RWPE1 (cell line): ENCODE measurements at regions not wholly inside any gene's neighbourhood (a gene's known extent, or its start where the extent isn't known, plus 50 kb on each side); places are given as distances from the start of the nearest gene placed in this dataset.

Source experiments
- CTCF ChIA-PET: fragments of 350-600 bp; sonication (Branson Sonifier 250); formaldehyde crosslinking; extraction: SDS; loops from one replicate; lab custom pipeline; 2021; lab: Yijun Ruan, JAX
- POLR2A ChIA-PET: fragments of 400-600 bp; formaldehyde crosslinking; extraction: SDS; loops from one replicate; lab custom pipeline; 2020; ENCODE audit warnings: antibody characterized with exemption; ENCODE audit not compliant: low non-redundant PET; lab: Yijun Ruan, JAX
- DNase-seq: peaks from one replicate; pipeline ENCODE4 v3.0.0; 2012; ENCODE audit warnings: low spot score
- H3K27ac ChIP-seq: fragments of 450-650 bp; 2 replicates; pipeline ENCODE4 v1.5.1; 2017
- TF ChIP-seq, protein P1 (sequence below): fragments of 450-650 bp; conservative IDR thresholded peaks from 2 replicates; pipeline ENCODE4 v1.5.1; 2017; ENCODE audit warnings: low read depth, mild to moderate bottlenecking

DNA sequence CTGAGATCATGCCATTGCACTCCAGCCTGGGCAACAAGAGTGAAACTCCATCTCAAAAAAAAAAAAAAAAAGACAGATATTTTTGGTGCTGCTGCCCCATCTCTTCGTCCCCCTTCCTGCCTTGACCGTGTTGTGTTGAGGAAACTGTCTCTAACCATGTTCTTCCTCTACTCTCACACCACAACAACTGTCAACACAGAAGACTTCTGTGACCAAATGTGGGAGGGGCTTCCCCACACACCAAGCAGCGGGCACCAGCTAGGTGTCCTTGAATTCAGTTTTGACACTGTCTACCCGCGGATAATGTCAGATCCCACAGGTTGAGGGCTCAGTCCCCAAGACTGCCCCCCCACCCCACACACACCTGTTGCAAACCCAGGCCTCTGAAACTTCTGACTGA is 104.7 kb upstream of the BCOR start:
- ChIA-PET POLR2A (no interaction called here), CTCF (no interaction called here)
- no peak for DNase-seq
- TF ChIP-seq, protein P1, sequence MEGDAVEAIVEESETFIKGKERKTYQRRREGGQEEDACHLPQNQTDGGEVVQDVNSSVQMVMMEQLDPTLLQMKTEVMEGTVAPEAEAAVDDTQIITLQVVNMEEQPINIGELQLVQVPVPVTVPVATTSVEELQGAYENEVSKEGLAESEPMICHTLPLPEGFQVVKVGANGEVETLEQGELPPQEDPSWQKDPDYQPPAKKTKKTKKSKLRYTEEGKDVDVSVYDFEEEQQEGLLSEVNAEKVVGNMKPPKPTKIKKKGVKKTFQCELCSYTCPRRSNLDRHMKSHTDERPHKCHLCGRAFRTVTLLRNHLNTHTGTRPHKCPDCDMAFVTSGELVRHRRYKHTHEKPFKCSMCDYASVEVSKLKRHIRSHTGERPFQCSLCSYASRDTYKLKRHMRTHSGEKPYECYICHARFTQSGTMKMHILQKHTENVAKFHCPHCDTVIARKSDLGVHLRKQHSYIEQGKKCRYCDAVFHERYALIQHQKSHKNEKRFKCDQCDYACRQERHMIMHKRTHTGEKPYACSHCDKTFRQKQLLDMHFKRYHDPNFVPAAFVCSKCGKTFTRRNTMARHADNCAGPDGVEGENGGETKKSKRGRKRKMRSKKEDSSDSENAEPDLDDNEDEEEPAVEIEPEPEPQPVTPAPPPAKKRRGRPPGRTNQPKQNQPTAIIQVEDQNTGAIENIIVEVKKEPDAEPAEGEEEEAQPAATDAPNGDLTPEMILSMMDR = no peak
- no peak overlapping the region for H3K27ac ChIP-seq

DNA sequence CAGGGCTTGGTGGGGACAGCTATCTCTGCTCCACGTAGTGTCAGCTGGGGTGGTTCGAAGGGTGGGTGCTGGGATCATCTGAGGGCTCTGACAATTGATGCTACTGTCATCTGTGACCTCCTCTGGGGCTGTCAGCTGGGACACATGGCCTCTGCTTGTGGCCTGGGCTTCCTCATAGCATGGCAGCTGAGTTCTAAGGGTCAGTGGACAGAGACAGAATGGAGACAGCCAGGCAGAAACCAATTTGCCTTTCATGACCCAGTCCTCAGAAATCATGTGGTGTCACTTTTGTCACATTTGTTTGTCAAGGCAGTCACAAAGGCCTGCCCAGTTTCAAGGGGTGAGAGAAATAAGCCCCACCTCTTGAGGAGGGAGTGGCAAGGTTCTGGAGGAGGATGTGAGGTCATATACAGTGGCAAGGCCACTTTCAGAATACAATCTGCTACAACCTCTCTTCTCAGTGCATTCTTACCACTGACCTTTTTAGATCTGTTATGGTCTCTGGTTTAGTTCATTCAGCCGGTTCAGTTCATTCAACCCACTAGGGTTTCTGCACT is 103.6 kb upstream of the BCOR start:
- no peak overlapping the region for H3K27ac ChIP-seq
- POLR2A ChIA-PET = no interaction called here
- TF ChIP-seq, protein P1 = no peak
- no peak for DNase-seq
- CTCF ChIA-PET = interaction anchor here (0.7 kb wide), 1 partner anchor 14 kb away, joined by 3 read pairs; no protein-coding TSS in a partner anchor

DNA sequence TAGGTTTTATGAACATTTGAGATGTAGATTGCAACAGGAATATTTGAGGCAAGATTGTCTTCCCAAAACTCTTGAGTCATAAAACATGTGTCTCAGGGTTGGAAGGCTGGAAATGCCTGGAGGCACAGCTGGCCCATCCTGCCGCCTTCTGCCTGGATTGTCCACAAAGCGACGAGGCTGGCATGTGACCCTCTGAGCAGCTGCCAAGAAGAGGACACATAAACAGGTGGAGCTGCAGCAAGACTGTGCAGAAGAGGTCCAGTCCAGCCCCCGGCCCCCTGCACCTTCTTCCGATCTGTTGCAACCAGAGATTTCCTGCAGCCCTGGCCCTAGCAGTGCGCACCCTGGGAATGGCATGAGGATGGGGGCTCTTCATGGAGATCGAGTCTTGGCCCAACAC is 101.9 kb upstream of the BCOR start:
- CTCF ChIA-PET = no interaction called here

DNA sequence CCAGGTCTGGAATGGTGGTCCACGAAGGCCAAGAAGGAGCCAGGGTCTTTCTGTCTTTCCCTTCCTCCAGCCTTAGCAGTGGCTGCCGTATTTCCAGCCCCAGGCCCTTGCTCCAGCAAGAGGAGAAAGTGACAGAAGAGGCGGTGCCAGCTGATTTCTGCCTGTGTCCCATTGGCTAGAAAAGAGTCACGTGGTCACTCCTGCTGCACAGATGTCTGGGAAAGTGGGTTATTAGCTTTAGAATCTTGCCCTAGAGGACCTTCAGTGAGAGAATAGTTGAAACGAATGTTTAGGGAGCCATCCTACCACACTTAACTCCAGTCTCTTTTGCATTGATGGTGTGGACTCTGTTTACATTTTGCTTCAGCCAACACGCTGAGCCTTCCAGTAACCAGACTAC is 99.3 kb upstream of the BCOR start:
- POLR2A ChIA-PET = no interaction called here
- CTCF ChIA-PET = interaction anchor here (1.1 kb wide), 1 partner anchor 19 kb away, joined by 3 read pairs; no protein-coding TSS in a partner anchor
- TF ChIP-seq, protein P1 = no peak
- no peak overlapping the region for H3K27ac ChIP-seq
- no peak for DNase-seq

More for the DNA sequence above, 101.9 kb upstream of the BCOR start:
- TF ChIP-seq, protein P1 = no peak
- no peak overlapping the region for H3K27ac ChIP-seq
- DNase-seq = no peak
- POLR2A ChIA-PET = no interaction called here

DNA sequence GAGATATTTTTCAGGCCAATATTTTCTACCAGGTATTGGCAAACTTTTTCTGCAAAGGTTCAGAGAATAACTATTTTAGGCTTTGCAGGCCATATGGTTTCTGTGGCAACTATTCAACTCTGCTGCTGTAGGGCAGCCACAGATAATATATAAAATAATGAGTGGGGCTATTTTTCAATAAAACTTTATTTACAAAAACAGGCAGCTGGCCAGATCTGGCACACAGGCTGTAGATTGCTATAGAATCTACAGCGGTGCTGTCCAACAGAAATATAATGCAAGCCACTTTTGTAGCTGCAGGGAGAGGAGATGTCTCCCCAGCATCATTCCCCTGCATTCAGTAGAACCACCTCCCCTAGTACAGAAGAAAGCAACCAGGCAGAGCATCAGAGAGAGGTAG is 97.6 kb upstream of the BCOR start:
- ChIA-PET CTCF (no interaction called here), POLR2A (no interaction called here)
- TF ChIP-seq, protein P1 = no peak
- DNase-seq = no peak
- no peak overlapping the region for H3K27ac ChIP-seq

DNA sequence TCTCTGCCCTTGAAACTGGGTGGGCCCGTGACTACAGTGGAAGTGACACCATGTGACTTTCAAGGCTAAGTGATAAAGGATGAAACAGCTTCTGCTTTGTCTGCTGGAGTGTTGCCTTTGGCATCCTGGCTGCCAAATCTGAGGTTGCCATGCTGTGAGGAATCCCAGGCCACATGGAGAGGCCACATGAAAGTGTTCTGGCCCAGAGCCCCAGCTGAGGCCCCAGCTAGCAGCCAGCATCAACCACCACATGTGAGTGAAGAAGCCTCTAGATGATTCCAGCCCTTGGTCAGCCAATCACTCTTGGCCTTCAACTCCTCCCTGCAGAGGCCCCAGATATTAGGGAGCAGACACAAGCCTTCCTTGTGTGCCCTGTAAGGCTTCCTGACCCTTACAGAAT is 94.4 kb upstream of the BCOR start:
- DNase-seq = no peak
- ChIA-PET POLR2A (no interaction called here), CTCF (interaction anchor here (0.8 kb wide), 1 partner anchor 205 kb away, joined by 3 read pairs; no protein-coding TSS in a partner anchor)
- TF ChIP-seq, protein P1 = no peak
- H3K27ac ChIP-seq = no peak overlapping the region
